IMR-90 (cell line): ENCODE measurements at regions not wholly inside any gene's neighbourhood (a gene's known extent, or its start where the extent isn't known, plus 50 kb on each side); places are given as distances from the start of the nearest gene placed in this dataset.
"Not testable (repeated sequence)": the region's sequence is repeated elsewhere in the genome, so short reads cannot be mapped to it uniquely, and the experiment has no call there.

Experiments
- ATAC-seq: fragments of 200-7000 bp; cut with Tn5 transposase; 2 replicates; pipeline ENCODE4 v1.9.1; 2020; ENCODE audit warnings: low read depth, mild to moderate bottlenecking, moderate library complexity
- BruUV-seq: library from RNA; stranded (reverse); fragments of 400-500 nt; replicated peaks from 2 replicates; lab custom pipeline; 2021; lab: Mats Ljungman, UMichigan
- CTCF ChIA-PET: fragments of 300-600 bp; formaldehyde crosslinking; extraction: SDS; loops from one replicate; lab custom pipeline; 2021; ENCODE audit warnings: antibody characterized with exemption; lab: Yijun Ruan, JAX
- POLR2A ChIA-PET: fragments of 300-600 bp; sonication (Branson Sonifier 250); formaldehyde crosslinking; loops from one replicate; lab custom pipeline; 2022; ENCODE audit warnings: antibody characterized with exemption; ENCODE audit not compliant: unreplicated experiment; lab: Charles Lee
- DNase-seq: peaks from one replicate; pipeline ENCODE4 v3.0.0; 2013
- H2AFZ ChIP-seq: replicated peaks from 2 replicates; pipeline ENCODE3; 2013; ENCODE audit warnings: low read length, mild to moderate bottlenecking; ENCODE audit not compliant: poor library complexity
- H2AK5ac ChIP-seq: 2 replicates; pipeline ENCODE4 v1.6.1; 2013; ENCODE audit warnings: low read depth, low read length, inconsistent platforms
- H2AK9ac ChIP-seq: replicated peaks from 2 replicates; pipeline ENCODE3; 2013; ENCODE audit warnings: mild to moderate bottlenecking, low read depth, low read length, moderate library complexity; ENCODE audit not compliant: poor library complexity
- H2BK120ac ChIP-seq: 2 replicates; pipeline ENCODE4 v1.6.1; 2013; ENCODE audit warnings: low read depth, low read length, inconsistent platforms
- H2BK15ac ChIP-seq: 3 replicates; pipeline ENCODE4 v1.6.1; 2013; ENCODE audit warnings: low read depth, low read length, inconsistent platforms
- H2BK20ac ChIP-seq: 2 replicates; pipeline ENCODE4 v1.6.1; 2013; ENCODE audit warnings: low read depth, mild to moderate bottlenecking, inconsistent platforms, low read length, moderate library complexity
- H2BK5ac ChIP-seq: 2 replicates; pipeline ENCODE4 v1.6.1; 2013; ENCODE audit warnings: mild to moderate bottlenecking, low read depth, low read length, inconsistent platforms; ENCODE audit not compliant: poor library complexity, severe bottlenecking
- H3K14ac ChIP-seq: replicated peaks from 2 replicates; pipeline ENCODE4 v1.6.1; 2013; ENCODE audit warnings: low read depth, low read length, inconsistent platforms
- H3K18ac ChIP-seq: 2 replicates; pipeline ENCODE4 v1.6.1; 2013; ENCODE audit warnings: low read depth, low read length, control low read depth
- H3K23ac ChIP-seq: 2 replicates; pipeline ENCODE4 v1.6.1; 2013; ENCODE audit warnings: low read depth, low read length, inconsistent platforms
- H3K27ac ChIP-seq: 2 replicates; pipeline ENCODE4 v1.5.1; 2013; ENCODE audit warnings: mild to moderate bottlenecking, control low read depth, low read length; ENCODE audit not compliant: insufficient read depth
- H3K27me3 ChIP-seq: 2 replicates; pipeline ENCODE4 v1.6.1; 2013; ENCODE audit warnings: low read length; ENCODE audit not compliant: control insufficient read depth, insufficient read depth
- H3K36me3 ChIP-seq: 2 replicates; pipeline ENCODE4 v1.6.1; 2013; ENCODE audit warnings: low read length, mixed read lengths; ENCODE audit not compliant: control insufficient read depth, insufficient read depth
- H3K4ac ChIP-seq: 2 replicates; pipeline ENCODE4 v1.6.1; 2013; ENCODE audit warnings: low read depth, low read length, inconsistent platforms
- H3K4me1 ChIP-seq: 2 replicates; pipeline ENCODE4 v1.6.1; 2013; ENCODE audit warnings: low read length, mixed read lengths; ENCODE audit not compliant: control insufficient read depth, insufficient read depth
- H3K4me2 ChIP-seq: 2 replicates; pipeline ENCODE4 v1.6.1; 2013; ENCODE audit warnings: low read depth, mild to moderate bottlenecking, control low read depth, low read length, moderate library complexity
- H3K4me3 ChIP-seq: 2 replicates; pipeline ENCODE4 v1.5.1; 2013; ENCODE audit warnings: low read depth, mild to moderate bottlenecking, control low read depth, low read length, moderate library complexity; ENCODE audit not compliant: insufficient read depth
- H3K56ac ChIP-seq: 2 replicates; pipeline ENCODE4 v1.6.1; 2013; ENCODE audit warnings: low read length, inconsistent platforms; ENCODE audit not compliant: insufficient read depth; ENCODE audit errors: extremely low read depth
- H3K79me1 ChIP-seq, 2 experiments: 2 replicates each; pipeline ENCODE4 v1.6.1; 2013; ENCODE audit warnings: low read length in 2 of 2, inconsistent platforms in 1 of 2, low read depth in 1 of 2
- H3K9ac ChIP-seq: 2 replicates; pipeline ENCODE4 v1.6.1; 2013; ENCODE audit warnings: low read depth, low read length, control low read depth
- H3K9me1 ChIP-seq: 2 replicates; pipeline ENCODE4 v1.6.1; 2013; ENCODE audit warnings: low read length, inconsistent platforms; ENCODE audit not compliant: insufficient read depth
- H3K9me3 ChIP-seq: 2 replicates; pipeline ENCODE4 v1.6.1; 2013; ENCODE audit warnings: low read length; ENCODE audit not compliant: control insufficient read depth, insufficient read depth
- H4K20me1 ChIP-seq: 2 replicates; pipeline ENCODE4 v1.6.1; 2013; ENCODE audit warnings: low read length, inconsistent platforms; ENCODE audit not compliant: insufficient read depth
- H4K5ac ChIP-seq: 2 replicates; pipeline ENCODE4 v1.6.1; 2013; ENCODE audit warnings: mild to moderate bottlenecking, low read depth, low read length, control low read depth
- H4K8ac ChIP-seq, 2 experiments: 2 replicates each; pipeline ENCODE4 v1.6.1; 2013; ENCODE audit warnings: low read depth in 2 of 2, low read length in 2 of 2, control low read depth in 1 of 2, inconsistent platforms in 1 of 2
- H4K91ac ChIP-seq: 2 replicates; pipeline ENCODE4 v1.6.1; 2013; ENCODE audit warnings: low read depth, low read length, inconsistent platforms; ENCODE audit not compliant: insufficient read depth
- CEBPB ChIP-seq: IDR thresholded peaks from 2 replicates; pipeline ENCODE4 v1.6.1; 2012; ENCODE audit warnings: low read depth, low read length, improper control_type of control experiment
- NFE2L2 ChIP-seq: fragments of 150-350 bp; IDR thresholded peaks from 2 replicates; pipeline ENCODE4 v1.6.1; 2016; ENCODE audit warnings: low read depth, mild to moderate bottlenecking, low read length
- WGBS, 2 experiments: methylation state at CpG; one replicate each; pipeline versions ENCODE4 v1.1.5 to v1.1.7; 2013; ENCODE audit warnings: missing lambda C conversion rate in 2 of 2; ENCODE audit not compliant: insufficient read length in 1 of 2; ENCODE audit errors: extremely low coverage in 2 of 2; 5-methylcytosine and 5-hydroxymethylcytosine counted together
- dilution Hi-C: fragments of 300-500 bp; cut with HindIII; formaldehyde crosslinking; loops from one replicate; pipeline ENCODE4 v1.14.3; 2018; ENCODE audit warnings: low sequenced_read_pairs; ENCODE audit not compliant: unreplicated experiment
- in situ Hi-C: fragments of 300-500 bp; cut with MboI; formaldehyde crosslinking; loops from 3 replicates; pipeline ENCODE4 v1.14.3; 2019; ENCODE audit warnings: low sequenced_read_pairs, inconsistent platforms, mixed read lengths
- intact Hi-C: fragments of 100-400 bp; cut with micrococcal nuclease; formaldehyde crosslinking; loops from 2 replicates; pipeline ENCODE4 v1.10.0; 2022

GRCh38 chr13:76663592-76664335 lies 222.4 kb downstream of the KCTD12 start:
- H2AK5ac ChIP-seq: no peak overlapping the region
- H3K4me3 ChIP-seq: no peak overlapping the region
- H3K4me2 ChIP-seq: no peak overlapping the region
- H3K9me3 ChIP-seq: no peaks in the 10 kb centered on the region
- no peak overlapping the region for H3K27ac ChIP-seq
- TF ChIP-seq NFE2L2 (no peak), CEBPB (peak; percentile 45)
- intact Hi-C loops (no loop called here), in situ Hi-C loops (no loop called here), dilution Hi-C loops (no loop called here)
- no peaks in the 10 kb centered on the region for H3K9me1 ChIP-seq
- H3K36me3 ChIP-seq: no peaks in the 10 kb centered on the region
- H3K18ac ChIP-seq: no peak overlapping the region; the same call in 1 of the 2 replicates
- ATAC-seq: peak; percentile 35; the same call in 1 of the 2 replicates
- H3K23ac ChIP-seq: no peak overlapping the region
- no peak overlapping the region for H2BK15ac ChIP-seq
- no peak overlapping the region for H4K5ac ChIP-seq
- H4K20me1 ChIP-seq: no peaks in the 10 kb centered on the region
- no peak overlapping the region for H3K56ac ChIP-seq
- no peak overlapping the region for H2AK9ac ChIP-seq
- no TSS peak for BruUV-seq
- no peak overlapping the region for H3K4ac ChIP-seq
- DNase-seq: peak; percentile 17
- H3K14ac ChIP-seq: no peak overlapping the region
- no peaks in the 10 kb centered on the region for H3K79me1 ChIP-seq
- H2BK120ac ChIP-seq: no peak overlapping the region
- H2BK5ac ChIP-seq: no peak overlapping the region
- no peaks in the 10 kb centered on the region for H3K4me1 ChIP-seq
- no peak overlapping the region for H2BK20ac ChIP-seq
- no CpG with 5 or more reads among the region's 4 CpGs for WGBS, 2 experiments
- peaks cover 2% of the 10 kb centered on the region; the same call in 1 of the 2 replicates for H3K27me3 ChIP-seq
- no peak overlapping the region for H4K8ac ChIP-seq
- H3K9ac ChIP-seq: no peak overlapping the region
- H2AFZ ChIP-seq: no peak overlapping the region
- CTCF ChIA-PET: interaction anchor here (1.0 to 2.3 kb wide), 2 partner anchors 18 to 240 kb away, joined by 3 to 9 read pairs; no protein-coding TSS in a partner anchor
- no peak overlapping the region for H4K91ac ChIP-seq
- POLR2A ChIA-PET: no interaction called here

GRCh38 chr13:76659074-76659473 lies 227.1 kb downstream of the KCTD12 start:
- POLR2A ChIA-PET: not testable (repeated sequence)

More at GRCh38 chr13:76659074-76659473, 227.1 kb downstream of the KCTD12 start:
- H3K23ac ChIP-seq, ATAC-seq, H3K9ac ChIP-seq, H3K18ac ChIP-seq, H3K4me2 ChIP-seq, H2AK5ac ChIP-seq, H3K36me3 ChIP-seq, H3K4me1 ChIP-seq, H3K56ac ChIP-seq, H3K9me1 ChIP-seq, dilution Hi-C loops, BruUV-seq, H4K91ac ChIP-seq, H4K5ac ChIP-seq, H2BK20ac ChIP-seq, H2AK9ac ChIP-seq, H3K14ac ChIP-seq, H2BK120ac ChIP-seq, H2BK5ac ChIP-seq, H3K27ac ChIP-seq, H3K27me3 ChIP-seq, H2AFZ ChIP-seq, intact Hi-C loops, DNase-seq, H3K79me1 ChIP-seq, H2BK15ac ChIP-seq, H4K20me1 ChIP-seq, H4K8ac ChIP-seq, H3K9me3 ChIP-seq, H3K4me3 ChIP-seq, H3K4ac ChIP-seq, in situ Hi-C loops: not testable (repeated sequence)
- CTCF ChIA-PET: interaction anchor here (0.9 kb wide), 1 partner anchor 14 kb away, joined by 3 read pairs; no protein-coding TSS in a partner anchor
- no CpG with 5 or more reads among the region's 7 CpGs for WGBS, 2 experiments
